NOMO-1 treated with DMSO at 0.1 percent for 48 hours (cell line): ENCODE measurements at regions not wholly inside any gene's neighbourhood (a gene's known extent, or its start where the extent isn't known, plus 50 kb on each side); places are given as distances from the start of the nearest gene placed in this dataset.
A peak's percentile ranks its signal among the peaks of the same experiment; 100 is the strongest.

Experiments
- DNase-seq: peaks from one replicate; lab custom pipeline; 2025; ENCODE audit not compliant: unreplicated experiment; lab: John Stamatoyannopoulos, UW

GRCh38 chr6:159100395-159101182, 55.8 kb upstream of the TAGAP start:
- DNase-seq = no peak

- no peak for DNase-seq
Measured at GRCh38 chr6:159099961-159100360, 55.2 kb upstream of the TAGAP start.

- no peak for DNase-seq
Measured at GRCh38 chr6:159099276-159099675, 54.5 kb upstream of the TAGAP start.

- peak; percentile 61 for DNase-seq
Measured at GRCh38 chr6:159098636-159099106, 53.9 kb upstream of the TAGAP start.

GRCh38 chr6:159097256-159097655, 52.5 kb upstream of the TAGAP start:
- no peak for DNase-seq

GRCh38 chr6:159095616-159096015, 50.8 kb upstream of the TAGAP start:
- no peak for DNase-seq

GRCh38 chr6:159094444-159095252, 49.9 kb upstream of the TAGAP start:
- no peak for DNase-seq
